ENCODE measurements at regions not wholly inside any gene's neighbourhood (a gene's known extent, or its start where the extent isn't known, plus 50 kb on each side); places are given as distances from the start of the nearest gene placed in this dataset.

DNA sequence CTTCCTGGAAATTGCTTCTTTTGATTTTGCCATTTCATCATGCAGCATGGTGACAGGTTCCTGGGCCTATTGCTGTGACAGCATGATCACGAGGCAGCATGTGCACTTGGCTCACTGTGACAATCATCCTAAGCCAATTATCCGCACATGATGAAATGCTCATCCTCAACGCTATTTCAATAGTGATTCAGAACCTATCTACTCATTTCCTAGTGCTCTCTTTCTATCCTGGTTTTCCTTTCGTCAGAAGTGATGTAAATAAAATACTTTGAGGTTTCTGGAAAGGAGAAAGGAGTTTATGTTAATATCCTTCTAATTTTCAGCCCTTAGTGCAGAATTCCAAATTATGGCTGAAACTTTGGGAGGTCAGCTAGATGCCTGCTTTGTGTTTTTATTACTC, 110.6 kb upstream of the ADAMTS5 start:
- TF ChIP-seq, protein P1, sequence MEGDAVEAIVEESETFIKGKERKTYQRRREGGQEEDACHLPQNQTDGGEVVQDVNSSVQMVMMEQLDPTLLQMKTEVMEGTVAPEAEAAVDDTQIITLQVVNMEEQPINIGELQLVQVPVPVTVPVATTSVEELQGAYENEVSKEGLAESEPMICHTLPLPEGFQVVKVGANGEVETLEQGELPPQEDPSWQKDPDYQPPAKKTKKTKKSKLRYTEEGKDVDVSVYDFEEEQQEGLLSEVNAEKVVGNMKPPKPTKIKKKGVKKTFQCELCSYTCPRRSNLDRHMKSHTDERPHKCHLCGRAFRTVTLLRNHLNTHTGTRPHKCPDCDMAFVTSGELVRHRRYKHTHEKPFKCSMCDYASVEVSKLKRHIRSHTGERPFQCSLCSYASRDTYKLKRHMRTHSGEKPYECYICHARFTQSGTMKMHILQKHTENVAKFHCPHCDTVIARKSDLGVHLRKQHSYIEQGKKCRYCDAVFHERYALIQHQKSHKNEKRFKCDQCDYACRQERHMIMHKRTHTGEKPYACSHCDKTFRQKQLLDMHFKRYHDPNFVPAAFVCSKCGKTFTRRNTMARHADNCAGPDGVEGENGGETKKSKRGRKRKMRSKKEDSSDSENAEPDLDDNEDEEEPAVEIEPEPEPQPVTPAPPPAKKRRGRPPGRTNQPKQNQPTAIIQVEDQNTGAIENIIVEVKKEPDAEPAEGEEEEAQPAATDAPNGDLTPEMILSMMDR (conservative IDR thresholded peaks at IDR 0.05), result no peak
- H3K36me3 ChIP-seq (ENCODE audit: control insufficient read depth, insufficient read depth, low read length), result no peaks in the 10 kb centered on the region
- H3K4me1 Mint-ChIP-seq, result peaks cover 14% of the 10 kb centered on the region
- H3K27me3 ChIP-seq (ENCODE audit: control insufficient read depth, insufficient read depth, low read length, poor library complexity, severe bottlenecking), result no peaks in the 10 kb centered on the region
- H3K4me3 Mint-ChIP-seq, result no peak overlapping the region
- 94 to 100% methylated on average over 2 to 3 of the region's 4 CpGs for WGBS, 2 experiments (ENCODE audit: insufficient coverage in 1 of 2, insufficient read length in 1 of 2)
- no peaks in the 10 kb centered on the region for H3K4me1 ChIP-seq (ENCODE audit: control insufficient read depth, insufficient read depth, low read length)
- no peak overlapping the region for H3K9ac ChIP-seq (ENCODE audit: extremely low read depth, low read length, poor library complexity, severe bottlenecking)
- H3K9me3 Mint-ChIP-seq, result no peaks in the 10 kb centered on the region
- no peak overlapping the region for H3K27ac Mint-ChIP-seq
- no peaks in the 10 kb centered on the region for H3K9me3 ChIP-seq (ENCODE audit: control insufficient read depth, low read length)
- no peaks in the 10 kb centered on the region for H3K36me3 Mint-ChIP-seq (ENCODE audit: low read depth)
- DNase-seq, result no peak
- no peaks in the 10 kb centered on the region for H3K27me3 Mint-ChIP-seq (ENCODE audit: insufficient read depth)
- no peak overlapping the region for H3K27ac ChIP-seq (ENCODE audit: low read depth, low read length)
- no peak overlapping the region for H3K4me3 ChIP-seq (ENCODE audit: low read length)

DNA sequence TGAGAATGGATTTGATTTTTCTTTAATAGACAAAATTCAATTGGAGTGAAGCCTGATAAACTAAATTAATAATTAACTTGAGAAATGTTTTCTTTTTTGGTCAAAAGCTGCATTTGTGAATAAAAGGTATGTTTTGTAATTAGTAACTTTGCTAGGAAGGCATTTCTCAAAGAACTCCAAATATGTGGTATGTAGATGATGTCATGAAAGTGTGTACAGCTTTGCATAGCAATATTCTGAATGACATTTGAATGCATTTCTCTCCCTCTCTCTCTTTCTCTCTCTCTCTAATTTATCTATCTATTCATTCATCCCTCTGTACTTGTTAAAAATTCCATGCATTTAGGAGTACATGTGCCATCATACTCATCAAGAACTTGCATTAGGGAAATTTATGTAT, 109.1 kb upstream of the ADAMTS5 start:
- Histone ChIP-seq H3K4me3 (ENCODE audit: low read length) (no peak overlapping the region), H3K4me1 (ENCODE audit: control insufficient read depth, insufficient read depth, low read length) (no peaks in the 10 kb centered on the region), H3K27me3 (ENCODE audit: control insufficient read depth, insufficient read depth, low read length, poor library complexity, severe bottlenecking) (no peaks in the 10 kb centered on the region), H3K9ac (ENCODE audit: extremely low read depth, low read length, poor library complexity, severe bottlenecking) (no peak overlapping the region), H3K9me3 (ENCODE audit: control insufficient read depth, low read length) (no peaks in the 10 kb centered on the region), H3K27ac (ENCODE audit: low read depth, low read length) (no peak overlapping the region), H3K36me3 (ENCODE audit: control insufficient read depth, insufficient read depth, low read length) (no peaks in the 10 kb centered on the region)
- no peak for DNase-seq
- Mint-ChIP-seq H3K27me3 (ENCODE audit: insufficient read depth) (no peaks in the 10 kb centered on the region), H3K4me1 (peaks cover 14% of the 10 kb centered on the region), H3K36me3 (ENCODE audit: low read depth) (no peaks in the 10 kb centered on the region), H3K27ac (no peak overlapping the region), H3K9me3 (no peaks in the 10 kb centered on the region), H3K4me3 (no peak overlapping the region)
- TF ChIP-seq, protein P1 (conservative IDR thresholded peaks at IDR 0.05), result no peak

DNA sequence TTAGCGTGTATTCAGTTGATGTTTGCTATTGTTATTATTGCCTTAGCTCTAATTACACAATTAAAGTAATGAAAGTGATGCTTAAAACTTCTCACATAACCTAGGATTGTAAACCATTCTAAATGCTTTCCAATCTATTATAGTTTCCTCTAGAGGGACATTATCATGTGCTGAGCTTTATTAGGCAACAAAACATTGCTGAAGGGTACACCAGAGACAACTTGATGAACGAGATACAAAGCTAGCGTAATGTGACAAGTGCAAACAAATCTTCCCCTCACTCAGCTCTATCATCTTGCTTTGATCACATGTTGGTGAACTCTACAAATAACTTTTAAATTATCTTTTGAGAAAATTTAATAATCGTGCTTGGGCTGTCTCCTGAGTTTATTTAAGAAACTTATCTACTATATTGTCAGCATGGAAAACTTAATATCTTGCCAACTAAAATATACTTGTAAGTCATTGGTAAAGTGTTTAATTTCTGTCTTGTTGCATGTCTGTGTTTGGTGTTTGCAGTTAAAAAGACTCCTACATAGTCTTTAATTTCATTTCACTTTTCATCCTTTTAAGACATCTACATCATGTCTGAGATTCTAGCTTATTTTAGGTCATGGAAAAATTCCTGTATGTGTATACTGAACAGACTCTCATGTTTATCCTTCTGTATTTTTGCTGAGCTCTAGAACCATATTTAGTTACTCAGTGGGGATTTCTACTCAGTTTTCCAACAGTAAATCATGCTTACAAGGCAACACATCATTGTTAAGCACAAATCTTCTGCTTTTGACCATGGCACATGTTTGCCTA, 104.2 kb upstream of the ADAMTS5 start:
- WGBS, 2 experiments (ENCODE audit: insufficient coverage in 1 of 2, insufficient read length in 1 of 2), result 95 to 100% methylated on average over 1 to 2 of the region's 4 CpGs
- no peaks in the 10 kb centered on the region for H3K27me3 Mint-ChIP-seq (ENCODE audit: insufficient read depth)
- Histone ChIP-seq H3K9me3 (ENCODE audit: control insufficient read depth, low read length) (no peaks in the 10 kb centered on the region), H3K27me3 (ENCODE audit: control insufficient read depth, insufficient read depth, low read length, poor library complexity, severe bottlenecking) (no peaks in the 10 kb centered on the region), H3K4me3 (ENCODE audit: low read length) (no peak overlapping the region), H3K4me1 (ENCODE audit: control insufficient read depth, insufficient read depth, low read length) (no peaks in the 10 kb centered on the region), H3K9ac (ENCODE audit: extremely low read depth, low read length, poor library complexity, severe bottlenecking) (no peak overlapping the region), H3K27ac (ENCODE audit: low read depth, low read length) (no peak overlapping the region), H3K36me3 (ENCODE audit: control insufficient read depth, insufficient read depth, low read length) (no peaks in the 10 kb centered on the region)
- no peak for DNase-seq
- TF ChIP-seq, protein P1 (conservative IDR thresholded peaks at IDR 0.05), result no peak
- H3K36me3 Mint-ChIP-seq (ENCODE audit: low read depth), result no peaks in the 10 kb centered on the region
- peaks cover 6% of the 10 kb centered on the region for H3K9me3 Mint-ChIP-seq
- no peaks in the 10 kb centered on the region for H3K4me1 Mint-ChIP-seq
- no peak overlapping the region for H3K27ac Mint-ChIP-seq
- H3K4me3 Mint-ChIP-seq, result no peak overlapping the region

Measured in endodermal cell (in vitro differentiated cells).